K562 (cell line): ENCODE measurements at regions not wholly inside any gene's neighbourhood (a gene's known extent, or its start where the extent isn't known, plus 50 kb on each side); places are given as distances from the start of the nearest gene placed in this dataset.

Experiments used
- ATAC-seq: fragments of 200-7000 bp; cut with Tn5 transposase; 3 replicates; pipeline ENCODE4 v1.9.1; 2020; ENCODE audit warnings: moderate library complexity
- BruUV-seq: library from RNA; stranded (reverse); fragments of 400-500 nt; replicated peaks from 2 replicates; lab custom pipeline; 2021; lab: Mats Ljungman, UMichigan
- CTCF ChIA-PET: fragments of 300-600 bp; formaldehyde crosslinking; extraction: SDS; loops from one replicate; lab custom pipeline; 2021; ENCODE audit warnings: low intra/inter-chr PET ratio; lab: Yijun Ruan, JAX
- POLR2A ChIA-PET: fragments of 300-600, 350-650 bp; sonication (Branson Sonifier 250); formaldehyde crosslinking; extraction: SDS; loops from one replicate; lab custom pipeline; 2021; ENCODE audit warnings: antibody characterized with exemption, inconsistent platforms; lab: Yijun Ruan, JAX
- DNase-seq, 4 experiments: peaks; one replicate each; pipeline versions ENCODE4 v3.0.0 to v3.0.0-alpha.2; 2011 to 2018; ENCODE audit warnings: low spot score in 3 of 4, mixed read lengths in 3 of 4; ENCODE audit errors: extremely low read depth in 1 of 4
- FAIRE-seq: peaks from 2 replicates; lab custom pipeline; 2011; peaks lifted over from hg19 to GRCh38; lab: Jason Lieb, UNC
- H2AFZ ChIP-seq: 2 replicates; pipeline ENCODE4 v1.6.0; 2011; ENCODE audit warnings: low read depth, low read length, control low read depth, inconsistent platforms
- H3K27ac ChIP-seq: fragments of 200-600 bp; 3 replicates; pipeline ENCODE4 v1.8.0; 2011; ENCODE audit warnings: low read depth, mild to moderate bottlenecking, control low read depth, inconsistent platforms, low read length, moderate library complexity, mixed read lengths; ENCODE audit errors: extremely low read depth
- H3K27me3 ChIP-seq, 2 experiments: fragments of 300-600 bp in 1 of 2; 2 replicates in 1 of 2; 3 replicates in 1 of 2; pipeline versions ENCODE4 v1.6.0 to v1.8.0; 2011; ENCODE audit warnings: inconsistent platforms in 2 of 2, low read length in 2 of 2, mild to moderate bottlenecking in 1 of 2, mixed read lengths in 1 of 2, moderate library complexity in 1 of 2; ENCODE audit not compliant: control insufficient read depth in 2 of 2, insufficient read depth in 2 of 2
- H3K36me3 ChIP-seq: fragments of 300-600 bp; 3 replicates; pipeline ENCODE4 v1.8.0; 2011; ENCODE audit warnings: mild to moderate bottlenecking, low read length, inconsistent platforms; ENCODE audit not compliant: control insufficient read depth, insufficient read depth
- H3K4me1 ChIP-seq, 2 experiments: fragments of 200-600 bp in 1 of 2; replicated peaks in 1 of 2; 2 replicates in 1 of 2; 3 replicates in 1 of 2; pipeline versions ENCODE4 v1.5.1 to v1.8.0; 2011; ENCODE audit warnings: inconsistent platforms in 2 of 2, low read length in 2 of 2, mild to moderate bottlenecking in 1 of 2, mixed read lengths in 1 of 2, moderate library complexity in 1 of 2; ENCODE audit not compliant: control insufficient read depth in 2 of 2, insufficient read depth in 2 of 2
- H3K4me2 ChIP-seq: 2 replicates; pipeline ENCODE4 v1.6.1; 2011; ENCODE audit warnings: low read length, control low read depth, inconsistent platforms, mixed read lengths; ENCODE audit not compliant: insufficient read depth
- H3K4me3 ChIP-seq: fragments of 200-600 bp; sonication (generic), shearing (Covaris generic); 2 replicates; pipeline ENCODE4 v1.5.1; 2016; ENCODE audit warnings: control low read depth, inconsistent platforms
- H3K79me2 ChIP-seq: fragments of 200-600 bp; 3 replicates; pipeline ENCODE4 v1.8.0; 2011; ENCODE audit warnings: low read length, inconsistent platforms; ENCODE audit not compliant: control insufficient read depth, insufficient read depth
- H3K9ac ChIP-seq, 2 experiments: 2 replicates each; pipeline versions ENCODE4 v1.6.0 to v1.6.1; 2011; ENCODE audit warnings: low read depth in 2 of 2, low read length in 2 of 2, control low read depth in 1 of 2, inconsistent platforms in 1 of 2, mild to moderate bottlenecking in 1 of 2, mixed read lengths in 1 of 2; ENCODE audit not compliant: insufficient read depth in 1 of 2
- H3K9me1 ChIP-seq: one replicate; pipeline ENCODE4 v1.6.0; 2011; ENCODE audit warnings: inconsistent platforms, mild to moderate bottlenecking, low read length, moderate library complexity; ENCODE audit not compliant: control insufficient read depth, insufficient read depth
- H3K9me3 ChIP-seq: replicated peaks from 2 replicates; pipeline ENCODE4 v1.5.1; 2011; ENCODE audit warnings: low read depth, low read length, inconsistent platforms; ENCODE audit not compliant: control insufficient read depth, insufficient read depth
- H4K20me1 ChIP-seq: replicated peaks from 2 replicates; pipeline ENCODE4 v1.6.1; 2011; ENCODE audit warnings: low read length, inconsistent platforms, mixed read lengths; ENCODE audit not compliant: control insufficient read depth, insufficient read depth
- DDX20 ChIP-seq: fragments of 450-650 bp; IDR thresholded peaks from 2 replicates; pipeline ENCODE4 v1.6.1; 2016; ENCODE audit warnings: missing genetic modification characterization, low read depth, mild to moderate bottlenecking, missing compliant biosample characterization, moderate library complexity
- HDAC6 ChIP-seq: IDR thresholded peaks from 2 replicates; pipeline ENCODE4 v1.6.1; 2012; ENCODE audit warnings: low read depth, mild to moderate bottlenecking, control low read depth, inconsistent platforms, low read length, moderate library complexity
- MEIS2 ChIP-seq: fragments of 450-650 bp; IDR thresholded peaks from 2 replicates; pipeline ENCODE4 v1.6.1; 2014; ENCODE audit warnings: mild to moderate bottlenecking; ENCODE audit not compliant: partially characterized antibody
- NR4A1 ChIP-seq, 2 experiments: fragments of 250-450 bp in 1 of 2; fragments of 450-650 bp in 1 of 2; sonication (Bioruptor Pico) in 1 of 2; IDR thresholded peaks; 2 replicates each; pipeline versions ENCODE4 v1.4.0 to v1.6.1; 2016 to 2020; ENCODE audit warnings: mild to moderate bottlenecking in 2 of 2, missing compliant biosample characterization in 1 of 2, missing genetic modification characterization in 1 of 2, moderate library complexity in 1 of 2
- ZKSCAN3 ChIP-seq: fragments of 250-450 bp; sonication (Bioruptor Pico); IDR thresholded peaks from 2 replicates; pipeline ENCODE4 v1.4.0; 2020
- ZNF133 ChIP-seq: fragments of 250-450 bp; sonication (Bioruptor Pico); IDR thresholded peaks from 2 replicates; pipeline ENCODE4 v1.4.0; 2020; ENCODE audit warnings: mild to moderate bottlenecking
- ZNF175 ChIP-seq: fragments of 200-800 bp; sonication (Bioruptor generic); IDR thresholded peaks from 2 replicates; pipeline ENCODE4 v1.6.1; 2016; ENCODE audit warnings: low read depth, mild to moderate bottlenecking, missing genetic modification characterization, missing compliant biosample characterization
- ZNF41 ChIP-seq: fragments of 250-450 bp; sonication (Bioruptor Pico); conservative IDR thresholded peaks from 2 replicates; pipeline ENCODE4 v1.4.0; 2020; ENCODE audit warnings: mild to moderate bottlenecking
- ZNF79 ChIP-seq: fragments of 250-450 bp; sonication (Bioruptor Pico); IDR thresholded peaks from 2 replicates; pipeline ENCODE4 v1.4.0; 2020; ENCODE audit warnings: low read depth, mild to moderate bottlenecking, moderate library complexity
- WGBS: fragments of 100-300 bp; shearing (Covaris generic); methylation state at CpG from one replicate; pipeline ENCODE4 v1.1.6; 2016; ENCODE audit warnings: low coverage, mixed read lengths; ENCODE audit not compliant: insufficient coverage; ENCODE audit errors: missing lambda C conversion rate; 5-methylcytosine and 5-hydroxymethylcytosine counted together
- in situ Hi-C: fragments of 300-500 bp; cut with MboI; formaldehyde crosslinking; loops from 4 replicates; pipeline ENCODE4 v1.15.0; 2018; ENCODE audit warnings: inconsistent platforms, mixed read lengths
- intact Hi-C: fragments of 100-400 bp; cut with micrococcal nuclease; formaldehyde crosslinking; loops from 2 replicates; pipeline ENCODE4 v1.14.2; 2022
- TF ChIP-seq, protein P1 (sequence below): fragments of 450-650 bp; formaldehyde crosslinking; IDR thresholded peaks from 2 replicates; pipeline ENCODE4 v1.4.0; 2020; ENCODE audit warnings: mild to moderate bottlenecking, moderate library complexity

DNA sequence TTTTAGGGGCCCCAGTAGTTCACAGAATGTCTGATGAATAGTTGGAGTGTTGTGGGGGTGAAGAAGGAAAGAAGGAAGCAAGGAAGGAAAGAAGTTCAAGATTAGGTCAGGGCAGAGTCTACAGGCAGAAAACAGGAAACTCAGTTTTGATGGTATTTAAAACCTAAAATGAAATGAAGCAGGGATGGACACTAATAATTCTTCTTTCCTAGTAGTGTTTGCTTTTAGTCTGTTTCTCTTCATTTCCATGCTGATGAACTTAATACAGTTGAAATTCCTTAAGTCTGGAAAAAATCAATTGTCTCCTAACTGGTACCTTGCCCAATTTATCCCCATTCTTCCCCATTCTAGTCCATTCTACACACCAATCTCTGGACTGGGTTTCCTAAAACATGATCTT is 59.0 kb upstream of the GSAP start:
- no TSS peak for BruUV-seq
- peak overlapping the region; percentile 36; the same call in 1 of the 2 replicates for H2AFZ ChIP-seq
- H4K20me1 ChIP-seq, result no peaks in the 10 kb centered on the region

DNA sequence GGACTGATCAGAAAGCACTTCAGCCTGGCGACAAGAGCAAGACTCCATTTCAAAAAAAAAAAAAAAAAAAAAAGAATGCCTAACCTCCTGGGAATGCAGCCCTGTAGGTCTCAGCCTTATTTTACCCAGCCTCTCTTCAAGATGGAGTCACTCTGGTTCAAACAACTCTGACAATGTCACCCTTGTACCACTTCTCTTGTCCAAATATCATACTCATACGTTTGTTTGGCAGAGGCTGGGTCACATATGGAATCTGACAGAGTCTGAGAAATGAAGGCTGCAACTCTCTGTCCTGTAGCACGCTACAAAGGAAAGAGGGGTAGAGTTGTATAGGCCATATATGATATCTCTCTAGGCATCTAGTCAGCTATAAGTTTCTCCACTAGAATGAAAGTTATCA is 58.6 kb upstream of the GSAP start:
- in situ Hi-C loops, result no loop called here
- no peak for DNase-seq
- intact Hi-C loops, result no loop called here
- no peak overlapping the region for H3K9ac ChIP-seq
- no peak for FAIRE-seq
- no peak overlapping the region for H3K27ac ChIP-seq
- H3K27me3 ChIP-seq, result peaks cover 12% of the 10 kb centered on the region in 2 experiments
- no peaks in the 10 kb centered on the region; a peak in 2 of 5 replicates for H3K4me1 ChIP-seq
- ATAC-seq, result no peak
- H4K20me1 ChIP-seq, result no peaks in the 10 kb centered on the region
- H3K9me3 ChIP-seq, result no peaks in the 10 kb centered on the region
- H3K79me2 ChIP-seq, result no peaks in the 10 kb centered on the region
- ChIA-PET CTCF (no interaction called here), POLR2A (interaction anchor here (0.6 to 1.6 kb wide), 3 partner anchors 11 to 120 kb away, joined by 3 to 5 read pairs (median 3); no protein-coding TSS in a partner anchor)
- H2AFZ ChIP-seq, result peak overlapping the region; percentile 36
- no peaks in the 10 kb centered on the region for H3K9me1 ChIP-seq
- WGBS, result 6% methylated on average over 3 of the region's 3 CpGs
- no peak overlapping the region for H3K4me2 ChIP-seq
- no peak overlapping the region for H3K4me3 ChIP-seq
- BruUV-seq, result no TSS peak
- H3K36me3 ChIP-seq, result no peaks in the 10 kb centered on the region
- TF ChIP-seq, protein P1, sequence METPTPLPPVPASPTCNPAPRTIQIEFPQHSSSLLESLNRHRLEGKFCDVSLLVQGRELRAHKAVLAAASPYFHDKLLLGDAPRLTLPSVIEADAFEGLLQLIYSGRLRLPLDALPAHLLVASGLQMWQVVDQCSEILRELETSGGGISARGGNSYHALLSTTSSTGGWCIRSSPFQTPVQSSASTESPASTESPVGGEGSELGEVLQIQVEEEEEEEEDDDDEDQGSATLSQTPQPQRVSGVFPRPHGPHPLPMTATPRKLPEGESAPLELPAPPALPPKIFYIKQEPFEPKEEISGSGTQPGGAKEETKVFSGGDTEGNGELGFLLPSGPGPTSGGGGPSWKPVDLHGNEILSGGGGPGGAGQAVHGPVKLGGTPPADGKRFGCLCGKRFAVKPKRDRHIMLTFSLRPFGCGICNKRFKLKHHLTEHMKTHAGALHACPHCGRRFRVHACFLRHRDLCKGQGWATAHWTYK, result 0 out of 2 replicates have a peak, but pooled peaks have one; percentile 49
- peak; percentile 82; the same call in 1 of the 2 replicates for TF ChIP-seq ZNF79 (CRISPR knock-in tag)
- no peak for TF ChIP-seq NR4A1 (CRISPR knock-in tag; IDR thresholded peaks at IDR 0.05)
- TF ChIP-seq NR4A1 (tag; IDR thresholded peaks at IDR 0.05), result peak; percentile 91
- 0 out of 2 replicates have a peak, but pooled peaks have one; percentile 21 for TF ChIP-seq ZNF41 (CRISPR knock-in tag)
- TF ChIP-seq DDX20 (tag), result peak; percentile 75
- 0 out of 2 replicates have a peak, but pooled peaks have one; percentile 39 for TF ChIP-seq ZNF175
- no peak for TF ChIP-seq ZKSCAN3 (CRISPR knock-in tag)

More for the DNA sequence above, 59.0 kb upstream of the GSAP start:
- no peak for TF ChIP-seq ZNF133 (CRISPR knock-in tag)
- TF ChIP-seq MEIS2, result no peak
- TF ChIP-seq HDAC6, result no peak
- TF ChIP-seq, all 486 proteins: peak for 0
- H3K4me2 ChIP-seq, result no peak overlapping the region
- H3K9me1 ChIP-seq, result no peaks in the 10 kb centered on the region
- H3K9me3 ChIP-seq, result no peaks in the 10 kb centered on the region
- no peak overlapping the region for H3K4me3 ChIP-seq
- H3K27me3 ChIP-seq, result peaks cover 12 to 15% of the 10 kb centered on the region in 2 experiments
- ATAC-seq (no peak), FAIRE-seq (no peak), DNase-seq (no peak)
- H3K4me1 ChIP-seq, result no peaks in the 10 kb centered on the region; a peak in 2 of 5 replicates
- no peak overlapping the region for H3K9ac ChIP-seq
- H3K27ac ChIP-seq, result no peak overlapping the region
- H3K36me3 ChIP-seq, result no peaks in the 10 kb centered on the region
- H3K79me2 ChIP-seq, result no peaks in the 10 kb centered on the region
- ChIA-PET CTCF (no interaction called here), POLR2A (interaction anchor here (0.6 kb wide), 2 partner anchors 16 to 19 kb away, joined by 3 read pairs; no protein-coding TSS in a partner anchor)
- in situ Hi-C loops (no loop called here), intact Hi-C loops (no loop called here)
